Neuronal stem cell (in vitro differentiated cells): ENCODE measurements at regions not wholly inside any gene's neighbourhood (a gene's known extent, or its start where the extent isn't known, plus 50 kb on each side); places are given as distances from the start of the nearest gene placed in this dataset.

ENCODE experiments used
- DNase-seq: peaks from one replicate; pipeline ENCODE4 v3.0.0-alpha.2; 2013; ENCODE audit warnings: low spot score
- H2AFZ ChIP-seq: one replicate; pipeline ENCODE4 v1.6.1; 2013; ENCODE audit warnings: mild to moderate bottlenecking, low read length, inconsistent platforms
- H2AK5ac ChIP-seq: 2 replicates; pipeline ENCODE4 v1.6.1; 2013; ENCODE audit warnings: low read depth, mild to moderate bottlenecking, inconsistent platforms, low read length, moderate library complexity, mixed read lengths
- H2BK120ac ChIP-seq: 2 replicates; pipeline ENCODE4 v1.6.1; 2013; ENCODE audit warnings: low read depth, mild to moderate bottlenecking, inconsistent platforms, low read length, moderate library complexity, mixed read lengths
- H2BK12ac ChIP-seq: one replicate; pipeline ENCODE4 v1.6.1; 2013; ENCODE audit warnings: low read length, inconsistent platforms
- H2BK15ac ChIP-seq: 2 replicates; pipeline ENCODE4 v1.6.1; 2013; ENCODE audit warnings: mild to moderate bottlenecking, low read length, inconsistent platforms, mixed read lengths
- H2BK5ac ChIP-seq: one replicate; pipeline ENCODE4 v1.6.1; 2013; ENCODE audit warnings: inconsistent platforms, mild to moderate bottlenecking, low read length, moderate library complexity
- H3K14ac ChIP-seq: one replicate; pipeline ENCODE4 v1.6.1; 2013; ENCODE audit warnings: low read length, inconsistent platforms
- H3K18ac ChIP-seq: 2 replicates; pipeline ENCODE4 v1.6.1; 2013; ENCODE audit warnings: low read length, inconsistent platforms
- H3K23ac ChIP-seq: 2 replicates; pipeline ENCODE4 v1.6.1; 2013; ENCODE audit warnings: low read depth, mild to moderate bottlenecking, mixed read lengths, low read length, inconsistent platforms; ENCODE audit not compliant: poor library complexity
- H3K27ac ChIP-seq: replicated peaks from 3 replicates; pipeline ENCODE4 v1.5.1; 2013; ENCODE audit warnings: low read length, inconsistent platforms
- H3K27me3 ChIP-seq, 3 experiments: 2 replicates each; pipeline ENCODE4 v1.6.1; 2013; ENCODE audit warnings: low read length in 3 of 3, mild to moderate bottlenecking in 2 of 3, inconsistent platforms in 1 of 3, low read depth in 1 of 3, mixed read lengths in 1 of 3, moderate library complexity in 1 of 3; ENCODE audit not compliant: control insufficient read depth in 3 of 3, insufficient read depth in 3 of 3
- H3K36me3 ChIP-seq, 2 donors: replicated peaks in 1 of 2; 2 replicates each; pipeline ENCODE4 v1.6.1; 2013; ENCODE audit warnings: low read length in 2 of 2; ENCODE audit not compliant: control insufficient read depth in 2 of 2, insufficient read depth in 2 of 2
- H3K4ac ChIP-seq: 2 replicates; pipeline ENCODE4 v1.6.1; 2013; ENCODE audit warnings: inconsistent platforms, mild to moderate bottlenecking, low read length, moderate library complexity
- H3K4me1 ChIP-seq, 2 donors: 1 replicate in 1 of 2; 2 replicates in 1 of 2; pipeline ENCODE4 v1.6.1; 2013; ENCODE audit warnings: low read length in 2 of 2, low read depth in 1 of 2; ENCODE audit not compliant: control insufficient read depth in 2 of 2, insufficient read depth in 1 of 2
- H3K4me2 ChIP-seq: one replicate; pipeline ENCODE4 v1.6.1; 2013; ENCODE audit warnings: mild to moderate bottlenecking, low read length, inconsistent platforms; ENCODE audit not compliant: insufficient read depth, poor library complexity, severe bottlenecking
- H3K4me3 ChIP-seq, 2 donors: 2 replicates each; pipeline ENCODE4 v1.5.1; 2013; ENCODE audit warnings: low read length in 2 of 2, mild to moderate bottlenecking in 2 of 2, inconsistent platforms in 1 of 2, moderate library complexity in 1 of 2
- H3K79me1 ChIP-seq: one replicate; pipeline ENCODE4 v1.6.1; 2013; ENCODE audit warnings: low read depth, mild to moderate bottlenecking, inconsistent platforms, low read length, moderate library complexity
- H3K9ac ChIP-seq: one replicate; pipeline ENCODE4 v1.6.1; 2013; ENCODE audit warnings: mild to moderate bottlenecking, low read depth, low read length, inconsistent platforms; ENCODE audit not compliant: poor library complexity
- H3K9me3 ChIP-seq, 2 donors: replicated peaks in 1 of 2; 2 replicates each; pipeline versions ENCODE3 to v1.6.1; 2013; ENCODE audit warnings: low read length in 2 of 2, mild to moderate bottlenecking in 2 of 2, inconsistent platforms in 1 of 2, low read depth in 1 of 2, mixed read lengths in 1 of 2, moderate library complexity in 1 of 2; ENCODE audit not compliant: control insufficient read depth in 2 of 2, insufficient read depth in 1 of 2
- H4K8ac ChIP-seq: one replicate; pipeline ENCODE4 v1.6.1; 2013; ENCODE audit warnings: low read depth, mild to moderate bottlenecking, inconsistent platforms, low read length, moderate library complexity
- H4K91ac ChIP-seq: one replicate; pipeline ENCODE4 v1.6.1; 2013; ENCODE audit warnings: low read length, low read depth, mild to moderate bottlenecking, inconsistent platforms; ENCODE audit not compliant: poor library complexity
- WGBS, 2 donors: extraction: QIAGEN DNeasy Blood & Tissue Kit; methylation state at CpG; one replicate each; pipeline ENCODE4 v1.1.7; 2013; ENCODE audit warnings: missing lambda C conversion rate in 2 of 2, mixed read lengths in 1 of 2; ENCODE audit not compliant: insufficient read length in 2 of 2, insufficient replicate concordance in 1 of 2; ENCODE audit errors: extremely low coverage in 2 of 2; 5-methylcytosine and 5-hydroxymethylcytosine counted together

- H3K27me3 ChIP-seq = no peaks in the 10 kb centered on the region
- no peak overlapping the region for H3K4ac ChIP-seq
- no peaks in the 10 kb centered on the region for H3K36me3 ChIP-seq
- no peak overlapping the region for H3K9ac ChIP-seq
- H4K91ac ChIP-seq = no peak overlapping the region
- DNase-seq = no peak
- no peak overlapping the region for H3K4me3 ChIP-seq
- no peak overlapping the region for H2BK12ac ChIP-seq
- no peak overlapping the region for H3K4me2 ChIP-seq
- no peak overlapping the region for H2BK15ac ChIP-seq
- H2AK5ac ChIP-seq = no peak overlapping the region
- H2BK120ac ChIP-seq = no peak overlapping the region
- H3K79me1 ChIP-seq = no peaks in the 10 kb centered on the region
- peaks cover 0 to 3% of the 10 kb centered on the region in 2 donors for H3K9me3 ChIP-seq
- H3K14ac ChIP-seq = no peak overlapping the region
- H4K8ac ChIP-seq = no peak overlapping the region
- no peak overlapping the region for H3K18ac ChIP-seq
- H3K23ac ChIP-seq = no peak overlapping the region
- peaks cover 0 to 2% of the 10 kb centered on the region in 2 donors for H3K4me1 ChIP-seq
- H2BK5ac ChIP-seq = no peak overlapping the region
- no peak overlapping the region for H2AFZ ChIP-seq
- H3K27ac ChIP-seq = no peak overlapping the region
- no CpG with 5 or more reads among the region's 4 CpGs for WGBS, 2 donors
These were observed 732.6 kb upstream of the CHRM3 start for GRCh38 chr1:238653693-238654321.

GRCh38 chr1:238652346-238652968 lies 733.9 kb upstream of the CHRM3 start:
- no peaks in the 10 kb centered on the region for H3K36me3 ChIP-seq
- H3K79me1 ChIP-seq = no peaks in the 10 kb centered on the region
- no peak overlapping the region for H3K27ac ChIP-seq
- H2BK12ac ChIP-seq = no peak overlapping the region
- no peak overlapping the region for H3K23ac ChIP-seq
- no peak for DNase-seq
- no peak overlapping the region for H2BK15ac ChIP-seq
- peaks cover 3% of the 10 kb centered on the region in 2 donors for H3K4me1 ChIP-seq
- no peak overlapping the region for H4K8ac ChIP-seq
- H2BK120ac ChIP-seq = no peak overlapping the region
- H3K18ac ChIP-seq = no peak overlapping the region
- peaks cover 0 to 3% of the 10 kb centered on the region in 2 donors for H3K9me3 ChIP-seq
- H2AK5ac ChIP-seq = no peak overlapping the region
- H3K4me2 ChIP-seq = no peak overlapping the region
- no peak overlapping the region for H3K4ac ChIP-seq
- H3K4me3 ChIP-seq = no peak overlapping the region
- H2AFZ ChIP-seq = no peak overlapping the region
- H2BK5ac ChIP-seq = no peak overlapping the region
- WGBS, 2 donors = no CpG with 5 or more reads among the region's 7 CpGs
- H4K91ac ChIP-seq = no peak overlapping the region
- no peaks in the 10 kb centered on the region for H3K27me3 ChIP-seq
- no peak overlapping the region for H3K14ac ChIP-seq
- no peak overlapping the region for H3K9ac ChIP-seq

- Histone ChIP-seq H2BK12ac (no peak overlapping the region), H3K9ac (no peak overlapping the region), H3K18ac (no peak overlapping the region), H3K4me2 (no peak overlapping the region), H3K27me3 (no peaks in the 10 kb centered on the region), H3K4me3 (no peak overlapping the region), H4K91ac (no peak overlapping the region), H3K14ac (no peak overlapping the region), H3K79me1 (no peaks in the 10 kb centered on the region), H3K4ac (no peak overlapping the region), H3K36me3 (no peaks in the 10 kb centered on the region), H3K4me1 (peaks cover 3% of the 10 kb centered on the region in 2 donors), H3K9me3 (peaks cover 0 to 3% of the 10 kb centered on the region in 2 donors), H2AFZ (peak overlapping the region; percentile 32), H2BK15ac (no peak overlapping the region), H3K23ac (no peak overlapping the region), H4K8ac (no peak overlapping the region), H2AK5ac (no peak overlapping the region), H2BK120ac (no peak overlapping the region), H2BK5ac (no peak overlapping the region), H3K27ac (peak overlapping the region; percentile 64)
- no peak for DNase-seq
These were observed 737.2 kb upstream of the CHRM3 start for GRCh38 chr1:238649200-238649599.

- no peak overlapping the region for H3K4me2 ChIP-seq
- H3K23ac ChIP-seq = no peak overlapping the region
- no peak overlapping the region for H4K8ac ChIP-seq
- H3K4me3 ChIP-seq = no peak overlapping the region
- no peak overlapping the region for H3K4ac ChIP-seq
- H3K9ac ChIP-seq = no peak overlapping the region
- H3K18ac ChIP-seq = no peak overlapping the region
- H3K27me3 ChIP-seq = no peaks in the 10 kb centered on the region
- no peak overlapping the region for H3K14ac ChIP-seq
- no peak overlapping the region for H2BK15ac ChIP-seq
- no peak overlapping the region for H2BK12ac ChIP-seq
- peak overlapping the region; percentile 64 for H3K27ac ChIP-seq
- no peak overlapping the region for H2BK120ac ChIP-seq
- H2AK5ac ChIP-seq = no peak overlapping the region
- peaks cover 3% of the 10 kb centered on the region in 2 donors for H3K4me1 ChIP-seq
- H2AFZ ChIP-seq = peak overlapping the region; percentile 32
- H3K9me3 ChIP-seq = peaks cover 0 to 3% of the 10 kb centered on the region in 2 donors
- no peak for DNase-seq
- no peaks in the 10 kb centered on the region for H3K79me1 ChIP-seq
- no peaks in the 10 kb centered on the region for H3K36me3 ChIP-seq
- WGBS, 2 donors = no CpG with 5 or more reads among the region's 4 CpGs
- H2BK5ac ChIP-seq = no peak overlapping the region
- H4K91ac ChIP-seq = no peak overlapping the region
These were observed 737.6 kb upstream of the CHRM3 start for GRCh38 chr1:238648751-238649150.
